ENCODE measurements at regions not wholly inside any gene's neighbourhood (a gene's known extent, or its start where the extent isn't known, plus 50 kb on each side); places are given as distances from the start of the nearest gene placed in this dataset.

DNA sequence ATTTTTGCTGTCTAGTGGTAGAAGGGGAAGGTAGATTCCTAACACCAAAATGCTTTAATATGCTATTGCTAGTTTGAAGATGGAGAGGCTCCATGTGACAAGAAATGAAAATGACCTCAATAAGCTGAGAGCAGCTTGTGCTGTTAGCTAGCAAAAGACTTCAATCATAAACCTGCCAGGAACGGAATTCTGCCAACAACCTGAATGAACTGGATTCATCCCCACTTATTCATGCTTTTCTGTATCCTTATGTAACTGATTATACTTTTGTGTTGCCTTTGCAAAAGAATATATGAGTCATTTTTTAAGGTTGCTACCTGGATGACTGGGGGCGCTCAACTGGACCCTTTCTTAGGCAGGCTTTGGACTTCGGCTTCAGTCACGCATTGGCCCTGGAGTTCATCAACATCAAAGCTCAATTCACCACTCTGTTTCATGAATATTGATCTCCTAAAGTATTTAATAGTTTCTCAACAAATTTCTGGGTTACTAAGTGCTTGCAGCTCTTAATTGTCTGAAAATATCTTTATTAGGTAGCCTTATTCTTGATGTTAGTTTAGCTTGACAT, 97.5 kb upstream of the KCNJ3 start:
- intact Hi-C loops (cut with DNase I) = no loop called here
- Histone ChIP-seq H3K27ac (no peak overlapping the region), H3K27me3 (replicated peaks; ENCODE audit: insufficient read depth) (no peaks in the 10 kb centered on the region), H3K9me3 (no peaks in the 10 kb centered on the region), H3K4me1 (replicated peaks) (no peaks in the 10 kb centered on the region), H3K4me3 (no peak overlapping the region), H3K36me3 (no peaks in the 10 kb centered on the region)
- WGBS = 81% methylated on average over 4 of the region's 4 CpGs
- TF ChIP-seq POLR2AphosphoS5 (IDR thresholded peaks at IDR 0.05) (no peak), POLR2A (IDR thresholded peaks at IDR 0.05) (no peak)
- TF ChIP-seq, protein P1, sequence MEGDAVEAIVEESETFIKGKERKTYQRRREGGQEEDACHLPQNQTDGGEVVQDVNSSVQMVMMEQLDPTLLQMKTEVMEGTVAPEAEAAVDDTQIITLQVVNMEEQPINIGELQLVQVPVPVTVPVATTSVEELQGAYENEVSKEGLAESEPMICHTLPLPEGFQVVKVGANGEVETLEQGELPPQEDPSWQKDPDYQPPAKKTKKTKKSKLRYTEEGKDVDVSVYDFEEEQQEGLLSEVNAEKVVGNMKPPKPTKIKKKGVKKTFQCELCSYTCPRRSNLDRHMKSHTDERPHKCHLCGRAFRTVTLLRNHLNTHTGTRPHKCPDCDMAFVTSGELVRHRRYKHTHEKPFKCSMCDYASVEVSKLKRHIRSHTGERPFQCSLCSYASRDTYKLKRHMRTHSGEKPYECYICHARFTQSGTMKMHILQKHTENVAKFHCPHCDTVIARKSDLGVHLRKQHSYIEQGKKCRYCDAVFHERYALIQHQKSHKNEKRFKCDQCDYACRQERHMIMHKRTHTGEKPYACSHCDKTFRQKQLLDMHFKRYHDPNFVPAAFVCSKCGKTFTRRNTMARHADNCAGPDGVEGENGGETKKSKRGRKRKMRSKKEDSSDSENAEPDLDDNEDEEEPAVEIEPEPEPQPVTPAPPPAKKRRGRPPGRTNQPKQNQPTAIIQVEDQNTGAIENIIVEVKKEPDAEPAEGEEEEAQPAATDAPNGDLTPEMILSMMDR (IDR thresholded peaks at IDR 0.05) = no peak
- DNase-seq (ENCODE audit: low spot score) = no peak

DNA sequence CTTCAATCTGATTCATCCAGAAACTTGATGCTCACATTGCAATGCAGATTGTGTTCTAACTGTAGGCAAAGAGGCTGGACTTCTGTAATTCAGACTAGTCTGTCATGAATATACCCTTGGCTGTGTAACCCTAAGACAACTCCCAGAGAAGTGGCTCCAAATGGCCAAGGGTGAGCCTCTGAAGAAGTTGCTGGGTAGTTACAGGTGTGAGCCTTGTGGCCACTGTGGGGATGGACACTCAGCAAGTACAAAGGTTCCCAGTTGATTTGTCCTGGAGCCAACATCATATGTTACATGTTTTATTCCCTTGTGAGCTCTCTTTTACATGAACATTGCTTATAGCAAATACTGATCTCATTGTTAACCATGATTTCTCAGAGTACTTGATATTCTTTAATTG, 94.8 kb upstream of the KCNJ3 start:
- no peaks in the 10 kb centered on the region for H3K9me3 ChIP-seq
- H3K4me3 ChIP-seq = no peak overlapping the region
- H3K27me3 ChIP-seq (replicated peaks; ENCODE audit: insufficient read depth) = no peaks in the 10 kb centered on the region
- no peaks in the 10 kb centered on the region for H3K36me3 ChIP-seq
- no peaks in the 10 kb centered on the region for H3K4me1 ChIP-seq (replicated peaks)
- TF ChIP-seq POLR2AphosphoS5 (IDR thresholded peaks at IDR 0.05) = no peak
- TF ChIP-seq POLR2A (IDR thresholded peaks at IDR 0.05) = no peak
- TF ChIP-seq, protein P1 (IDR thresholded peaks at IDR 0.05) = no peak
- H3K27ac ChIP-seq = no peak overlapping the region
- intact Hi-C loops (cut with DNase I) = no loop called here
- DNase-seq (ENCODE audit: low spot score) = no peak

DNA sequence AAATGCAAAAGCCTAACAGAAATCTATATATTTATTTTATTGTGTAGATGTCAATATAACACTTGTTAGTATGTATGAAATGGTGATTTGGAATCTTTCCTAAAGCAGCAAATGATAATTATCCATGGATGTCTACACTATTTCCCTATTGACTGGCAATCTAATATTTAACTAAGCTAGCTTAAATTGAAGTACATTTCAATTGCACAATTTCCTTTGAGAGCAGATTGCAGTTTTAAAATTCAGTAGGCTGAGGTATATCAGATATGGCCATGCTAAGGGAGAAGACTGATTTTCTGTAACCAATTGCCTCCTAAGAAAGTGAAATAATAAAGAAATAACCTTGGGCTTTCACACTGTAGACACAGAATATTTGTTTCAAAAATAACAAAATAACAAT, 90.1 kb upstream of the KCNJ3 start:
- no peaks in the 10 kb centered on the region for H3K27me3 ChIP-seq (replicated peaks; ENCODE audit: insufficient read depth)
- no peak overlapping the region for H3K27ac ChIP-seq
- TF ChIP-seq, protein P1 (IDR thresholded peaks at IDR 0.05) = no peak
- TF ChIP-seq POLR2AphosphoS5 (IDR thresholded peaks at IDR 0.05) = no peak
- no peak for TF ChIP-seq POLR2A (IDR thresholded peaks at IDR 0.05)
- DNase-seq (ENCODE audit: low spot score) = no peak
- H3K9me3 ChIP-seq = no peaks in the 10 kb centered on the region
- intact Hi-C loops (cut with DNase I) = no loop called here
- no peaks in the 10 kb centered on the region for H3K36me3 ChIP-seq
- H3K4me3 ChIP-seq = no peak overlapping the region
- H3K4me1 ChIP-seq (replicated peaks) = no peaks in the 10 kb centered on the region

DNA sequence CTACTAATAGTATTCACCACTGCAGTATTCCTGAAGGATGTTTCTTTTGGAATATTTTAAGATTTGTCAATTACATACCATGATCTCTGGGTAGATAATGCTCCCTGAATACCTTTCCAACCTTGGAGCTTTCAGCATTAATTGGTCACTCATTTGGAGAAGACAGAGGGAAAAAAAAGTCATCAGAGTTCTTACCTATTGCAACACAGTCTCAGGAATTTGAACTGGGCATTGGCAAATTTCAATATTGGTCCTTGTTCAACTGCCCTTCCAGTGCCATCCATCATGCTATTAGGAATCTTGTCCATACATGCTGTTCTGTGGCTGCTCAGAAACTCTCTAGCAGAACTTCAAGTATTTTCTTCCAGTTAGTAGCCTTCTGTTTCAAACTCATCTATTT, 83.6 kb upstream of the KCNJ3 start:
- H3K27ac ChIP-seq = no peak overlapping the region
- no peaks in the 10 kb centered on the region for H3K36me3 ChIP-seq
- no peaks in the 10 kb centered on the region for H3K27me3 ChIP-seq (replicated peaks; ENCODE audit: insufficient read depth)
- H3K4me3 ChIP-seq = no peak overlapping the region
- no peaks in the 10 kb centered on the region for H3K4me1 ChIP-seq (replicated peaks)
- intact Hi-C loops (cut with DNase I) = no loop called here
- TF ChIP-seq, protein P1 (IDR thresholded peaks at IDR 0.05) = no peak
- TF ChIP-seq POLR2AphosphoS5 (IDR thresholded peaks at IDR 0.05) = no peak
- no peak for TF ChIP-seq POLR2A (IDR thresholded peaks at IDR 0.05)
- H3K9me3 ChIP-seq = no peaks in the 10 kb centered on the region
- no peak for DNase-seq (ENCODE audit: low spot score)

GRCh38 chr2:154616659-154617058, 81.8 kb upstream of the KCNJ3 start:
- intact Hi-C loops (cut with DNase I) = no loop called here
- Histone ChIP-seq H3K36me3 (no peaks in the 10 kb centered on the region), H3K27ac (no peak overlapping the region), H3K4me3 (no peak overlapping the region), H3K9me3 (no peaks in the 10 kb centered on the region), H3K27me3 (replicated peaks; ENCODE audit: insufficient read depth) (no peaks in the 10 kb centered on the region), H3K4me1 (replicated peaks) (no peaks in the 10 kb centered on the region)
- TF ChIP-seq POLR2A (IDR thresholded peaks at IDR 0.05) = no peak
- TF ChIP-seq POLR2AphosphoS5 (IDR thresholded peaks at IDR 0.05) = no peak
- 84% methylated on average over 15 of the region's 15 CpGs for WGBS
- DNase-seq (ENCODE audit: low spot score) = no peak
